Suprapubic skin (tissue), 4 donors: ENCODE measurements at regions not wholly inside any gene's neighbourhood (a gene's known extent, or its start where the extent isn't known, plus 50 kb on each side); places are given as distances from the start of the nearest gene placed in this dataset.

Experiments used
- CTCF ChIP-seq, 2 donors: fragments of 200-600 bp in 1 of 2; fragments of 450-650 bp in 1 of 2; sonication (generic) in 1 of 2; IDR thresholded peaks; one replicate each; pipeline ENCODE4 v1.5.1; 2016 to 2019; ENCODE audit warnings: antibody characterized with exemption in 2 of 2, mild to moderate bottlenecking in 1 of 2, moderate library complexity in 1 of 2
- POLR2A ChIP-seq, 2 donors: fragments of 450-650 bp; IDR thresholded peaks; one replicate each; pipeline ENCODE4 v1.6.1; 2017; ENCODE audit warnings: antibody characterized with exemption in 2 of 2, mild to moderate bottlenecking in 2 of 2, moderate library complexity in 2 of 2
- POLR2AphosphoS5 ChIP-seq, 3 donors: sonication (generic); formaldehyde crosslinking; IDR thresholded peaks; one replicate each; pipeline ENCODE4 v1.6.1; 2017; ENCODE audit warnings: antibody characterized with exemption in 3 of 3

GRCh38 chr6:87926072-87926471 is 121.6 kb upstream of the SPACA1 start:
- TF ChIP-seq CTCF (IDR thresholded peaks at IDR 0.05) (no peak), POLR2A (IDR thresholded peaks at IDR 0.05) (no peak), POLR2AphosphoS5 (IDR thresholded peaks at IDR 0.05) (no peak)
